ENCODE measurements at regions not wholly inside any gene's neighbourhood (a gene's known extent, or its start where the extent isn't known, plus 50 kb on each side); places are given as distances from the start of the nearest gene placed in this dataset.

- intact Hi-C loops (cut with DNase I), result no loop called here
- Histone ChIP-seq H3K27ac (no peak overlapping the region), H3K4me3 (no peak overlapping the region), H3K9me3 (no peaks in the 10 kb centered on the region), H3K4me1 (no peaks in the 10 kb centered on the region), H3K27me3 (no peaks in the 10 kb centered on the region), H3K36me3 (replicated peaks in 1 of 2; ENCODE audit: insufficient read depth in 1 of 2, low read depth in 2 of 2) (no peaks in the 10 kb centered on the region)
- ATAC-seq, result no peak
- no peak for DNase-seq
- TF ChIP-seq CTCF (IDR thresholded peaks at IDR 0.05) (no peak), POLR2A (IDR thresholded peaks at IDR 0.05) (no peak)
- WGBS, 2 donors, result 39 to 55% methylated on average over 3 of the region's 3 CpGs
Observed at GRCh38 chr1:221510793-221511503, 230.9 kb downstream of the DUSP10 start.

GRCh38 chr1:221511797-221512196 is 230.1 kb downstream of the DUSP10 start:
- intact Hi-C loops (cut with DNase I), result no loop called here
- Histone ChIP-seq H3K36me3 (replicated peaks in 1 of 2; ENCODE audit: insufficient read depth in 1 of 2, low read depth in 2 of 2) (no peaks in the 10 kb centered on the region), H3K27me3 (no peaks in the 10 kb centered on the region), H3K4me3 (no peak overlapping the region), H3K27ac (no peak overlapping the region), H3K9me3 (no peaks in the 10 kb centered on the region), H3K4me1 (no peaks in the 10 kb centered on the region)
- WGBS, 2 donors, result 40 to 46% methylated on average over 3 of the region's 3 CpGs
- no peak for ATAC-seq
- no peak for DNase-seq
- no peak for TF ChIP-seq CTCF (IDR thresholded peaks at IDR 0.05)
- TF ChIP-seq POLR2A (IDR thresholded peaks at IDR 0.05), result no peak

- no peaks in the 10 kb centered on the region for H3K4me1 ChIP-seq
- H3K27ac ChIP-seq, result no peak overlapping the region
- TF ChIP-seq POLR2A (IDR thresholded peaks at IDR 0.05), result no peak
- TF ChIP-seq CTCF (IDR thresholded peaks at IDR 0.05), result no peak
- H3K9me3 ChIP-seq, result no peaks in the 10 kb centered on the region
- intact Hi-C loops (cut with DNase I), result no loop called here
- H3K36me3 ChIP-seq (replicated peaks in 1 of 2; ENCODE audit: insufficient read depth in 1 of 2, low read depth in 2 of 2), result no peaks in the 10 kb centered on the region
- no peak overlapping the region for H3K4me3 ChIP-seq
- no peaks in the 10 kb centered on the region for H3K27me3 ChIP-seq
- ATAC-seq (no peak), DNase-seq (no peak)
Observed at GRCh38 chr1:221514806-221515205, 227.1 kb downstream of the DUSP10 start.

GRCh38 chr1:221515496-221515895 is 226.4 kb downstream of the DUSP10 start:
- H3K36me3 ChIP-seq (replicated peaks in 1 of 2; ENCODE audit: insufficient read depth in 1 of 2, low read depth in 2 of 2), result no peaks in the 10 kb centered on the region
- no peak overlapping the region for H3K4me3 ChIP-seq
- H3K27ac ChIP-seq, result no peak overlapping the region
- H3K27me3 ChIP-seq, result no peaks in the 10 kb centered on the region
- H3K9me3 ChIP-seq, result no peaks in the 10 kb centered on the region
- intact Hi-C loops (cut with DNase I), result no loop called here
- no peak for DNase-seq
- TF ChIP-seq CTCF (IDR thresholded peaks at IDR 0.05), result no peak
- no peak for TF ChIP-seq POLR2A (IDR thresholded peaks at IDR 0.05)
- ATAC-seq, result no peak
- no peaks in the 10 kb centered on the region for H3K4me1 ChIP-seq

- no peaks in the 10 kb centered on the region for H3K27me3 ChIP-seq
- intact Hi-C loops (cut with DNase I), result no loop called here
- H3K9me3 ChIP-seq, result no peaks in the 10 kb centered on the region
- DNase-seq (no peak), ATAC-seq (no peak)
- no peak overlapping the region for H3K4me3 ChIP-seq
- no peaks in the 10 kb centered on the region for H3K36me3 ChIP-seq (replicated peaks in 1 of 2; ENCODE audit: insufficient read depth in 1 of 2, low read depth in 2 of 2)
- WGBS, 2 donors, result 81 to 86% methylated on average over 1 of the region's 1 CpG
- no peaks in the 10 kb centered on the region for H3K4me1 ChIP-seq
- no peak overlapping the region for H3K27ac ChIP-seq
- TF ChIP-seq CTCF (IDR thresholded peaks at IDR 0.05), result no peak
- TF ChIP-seq POLR2A (IDR thresholded peaks at IDR 0.05), result no peak
Observed at GRCh38 chr1:221517961-221518360, 223.9 kb downstream of the DUSP10 start.

All from body of pancreas (tissue), 4 donors.